ENCODE measurements at regions not wholly inside any gene's neighbourhood (a gene's known extent, or its start where the extent isn't known, plus 50 kb on each side); places are given as distances from the start of the nearest gene placed in this dataset.

- no peak overlapping the region for H3K27ac ChIP-seq (ENCODE audit: insufficient read length, low read depth, low read length)
These were observed 527.9 kb upstream of the ARGLU1 start for GRCh38 chr13:107095876-107096275.

More at GRCh38 chr13:107095876-107096275, 527.9 kb upstream of the ARGLU1 start:
- no peak overlapping the region for H3K56ac ChIP-seq (ENCODE audit: insufficient read length, low read depth, low read length)
- no peak overlapping the region for H3K4ac ChIP-seq (ENCODE audit: low read depth, low read length)
- H3K14ac ChIP-seq (ENCODE audit: insufficient read depth, low read length): no peak overlapping the region
- H2BK15ac ChIP-seq (ENCODE audit: low read depth, low read length): no peak overlapping the region
- no peaks in the 10 kb centered on the region for H3K27me3 ChIP-seq (ENCODE audit: insufficient read depth, low read length)
- no peak overlapping the region for H4K91ac ChIP-seq (ENCODE audit: insufficient read length, low read depth, low read length)
- H3T11ph ChIP-seq (ENCODE audit: low read length): no peak overlapping the region
- no peaks in the 10 kb centered on the region for H3K9me3 ChIP-seq (ENCODE audit: control insufficient read depth, low read depth, low read length)
- Mint-ChIP-seq H3K4me1 (peaks cover 5 to 8% of the 10 kb centered on the region in 2 experiments), H3K27me3 (ENCODE audit: low read depth) (no peaks in the 10 kb centered on the region), H3K36me3 (ENCODE audit: insufficient read depth in 1 of 3, low read depth in 3 of 3) (no peaks in the 10 kb centered on the region), H3K9me3 (no peaks in the 10 kb centered on the region), H3K4me3 (no peak overlapping the region), H3K27ac (no peak overlapping the region)
- no peak overlapping the region for H3K23ac ChIP-seq (ENCODE audit: insufficient read length, low read depth, low read length)
- no peak overlapping the region for H3K4me2 ChIP-seq (ENCODE audit: insufficient read depth, insufficient read length, low read length)
- TF ChIP-seq, protein P1, sequence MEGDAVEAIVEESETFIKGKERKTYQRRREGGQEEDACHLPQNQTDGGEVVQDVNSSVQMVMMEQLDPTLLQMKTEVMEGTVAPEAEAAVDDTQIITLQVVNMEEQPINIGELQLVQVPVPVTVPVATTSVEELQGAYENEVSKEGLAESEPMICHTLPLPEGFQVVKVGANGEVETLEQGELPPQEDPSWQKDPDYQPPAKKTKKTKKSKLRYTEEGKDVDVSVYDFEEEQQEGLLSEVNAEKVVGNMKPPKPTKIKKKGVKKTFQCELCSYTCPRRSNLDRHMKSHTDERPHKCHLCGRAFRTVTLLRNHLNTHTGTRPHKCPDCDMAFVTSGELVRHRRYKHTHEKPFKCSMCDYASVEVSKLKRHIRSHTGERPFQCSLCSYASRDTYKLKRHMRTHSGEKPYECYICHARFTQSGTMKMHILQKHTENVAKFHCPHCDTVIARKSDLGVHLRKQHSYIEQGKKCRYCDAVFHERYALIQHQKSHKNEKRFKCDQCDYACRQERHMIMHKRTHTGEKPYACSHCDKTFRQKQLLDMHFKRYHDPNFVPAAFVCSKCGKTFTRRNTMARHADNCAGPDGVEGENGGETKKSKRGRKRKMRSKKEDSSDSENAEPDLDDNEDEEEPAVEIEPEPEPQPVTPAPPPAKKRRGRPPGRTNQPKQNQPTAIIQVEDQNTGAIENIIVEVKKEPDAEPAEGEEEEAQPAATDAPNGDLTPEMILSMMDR (conservative IDR thresholded peaks at IDR 0.05): no peak
- DNase-seq: no peak
- H2BK12ac ChIP-seq (ENCODE audit: insufficient read length, low read depth, low read length): no peak overlapping the region
- H3K9ac ChIP-seq (ENCODE audit: extremely low read depth, insufficient read length, low read length): no peak overlapping the region
- H2BK20ac ChIP-seq (ENCODE audit: low read depth, low read length, poor library complexity, severe bottlenecking): no peak overlapping the region
- no peaks in the 10 kb centered on the region for H3K79me1 ChIP-seq (ENCODE audit: insufficient read depth, low read depth, low read length, poor library complexity, severe bottlenecking)
- no peak overlapping the region for H4K8ac ChIP-seq (replicated peaks; ENCODE audit: insufficient read length, low read depth, low read length)
- H3K18ac ChIP-seq (ENCODE audit: insufficient read length, low read depth, low read length): no peak overlapping the region
- H3K79me2 ChIP-seq (ENCODE audit: insufficient read depth, low read length): no peaks in the 10 kb centered on the region; the same call in 1 of the 2 replicates
- no peaks in the 10 kb centered on the region for H3K23me2 ChIP-seq (ENCODE audit: insufficient read length, low read depth, low read length, poor library complexity, severe bottlenecking)
- no peak overlapping the region for H2AFZ ChIP-seq (ENCODE audit: low read length)
- H2BK5ac ChIP-seq (ENCODE audit: insufficient read length, low read length): no peak overlapping the region
- H3K4me1 ChIP-seq (ENCODE audit: insufficient read depth, low read length): no peaks in the 10 kb centered on the region
- whole genome bisulfite sequencing (ENCODE audit: extremely low coverage, insufficient read length, low lambda C conversion rate): no CpG with 5 or more reads among the region's 2 CpGs
- H4K5ac ChIP-seq (ENCODE audit: insufficient read length, low read depth, low read length): no peak overlapping the region
- H4K20me1 ChIP-seq (ENCODE audit: control insufficient read depth, insufficient read depth, insufficient read length): no peaks in the 10 kb centered on the region
- no peak overlapping the region for H2BK120ac ChIP-seq (ENCODE audit: low read depth, low read length, poor library complexity, severe bottlenecking)
- no peak overlapping the region for H2AK5ac ChIP-seq (ENCODE audit: insufficient read length, low read length)

Data from H9 (cell line).